Activated naive CD8-positive, alpha-beta T cell treated with anti-CD3 and anti-CD28 coated beads for 36 hours (primary cell): ENCODE measurements at regions not wholly inside any gene's neighbourhood (a gene's known extent, or its start where the extent isn't known, plus 50 kb on each side); places are given as distances from the start of the nearest gene placed in this dataset.
"Not testable (repeated sequence)": the region's sequence is repeated elsewhere in the genome, so short reads cannot be mapped to it uniquely, and the experiment has no call there.

ENCODE experiments used
- DNase-seq: peaks from one replicate; pipeline ENCODE4 v3.0.0; 2021
- H3K27ac Mint-ChIP-seq: one replicate; pipeline ENCODE4 v1.8.0; 2022; ENCODE audit warnings: mild to moderate bottlenecking, moderate library complexity, mixed read lengths
- H3K27me3 Mint-ChIP-seq: one replicate; pipeline ENCODE4 v1.8.0; 2022; ENCODE audit warnings: mild to moderate bottlenecking, mixed read lengths
- H3K36me3 Mint-ChIP-seq: one replicate; pipeline ENCODE4 v1.8.0; 2021; ENCODE audit warnings: mild to moderate bottlenecking, mixed read lengths
- H3K4me1 Mint-ChIP-seq: one replicate; pipeline ENCODE4 v1.8.0; 2021; ENCODE audit warnings: mixed read lengths
- H3K4me3 Mint-ChIP-seq: one replicate; pipeline ENCODE4 v1.8.0; 2022; ENCODE audit warnings: mild to moderate bottlenecking, moderate library complexity, mixed read lengths
- H3K9me3 Mint-ChIP-seq: one replicate; pipeline ENCODE4 v1.8.0; 2022; ENCODE audit warnings: mixed read lengths

GRCh38 chr2:224143526-224143925 lies 104.4 kb upstream of the SERPINE2 start:
- no peaks in the 10 kb centered on the region for H3K36me3 Mint-ChIP-seq
- H3K27ac Mint-ChIP-seq, result no peak overlapping the region
- H3K4me3 Mint-ChIP-seq, result no peak overlapping the region
- H3K27me3 Mint-ChIP-seq, result peaks cover 15% of the 10 kb centered on the region
- H3K4me1 Mint-ChIP-seq, result no peaks in the 10 kb centered on the region
- DNase-seq, result no peak
- H3K9me3 Mint-ChIP-seq, result no peaks in the 10 kb centered on the region

- no peak for DNase-seq
Observed at GRCh38 chr2:224142397-224143312, 103.6 kb upstream of the SERPINE2 start.

GRCh38 chr2:224141304-224141703 lies 102.2 kb upstream of the SERPINE2 start:
- no peak for DNase-seq
- H3K27ac Mint-ChIP-seq, result no peak overlapping the region
- H3K4me1 Mint-ChIP-seq, result no peaks in the 10 kb centered on the region
- H3K9me3 Mint-ChIP-seq, result no peaks in the 10 kb centered on the region
- peaks cover 12% of the 10 kb centered on the region for H3K27me3 Mint-ChIP-seq
- no peak overlapping the region for H3K4me3 Mint-ChIP-seq
- no peaks in the 10 kb centered on the region for H3K36me3 Mint-ChIP-seq

More at GRCh38 chr2:224142397-224143312, 103.6 kb upstream of the SERPINE2 start:
- Mint-ChIP-seq H3K27me3 (peaks cover 15% of the 10 kb centered on the region), H3K4me1 (no peaks in the 10 kb centered on the region), H3K9me3 (no peaks in the 10 kb centered on the region), H3K27ac (no peak overlapping the region), H3K36me3 (no peaks in the 10 kb centered on the region), H3K4me3 (no peak overlapping the region)

- H3K27ac Mint-ChIP-seq, result no peak overlapping the region
- no peaks in the 10 kb centered on the region for H3K4me1 Mint-ChIP-seq
- DNase-seq, result no peak
- H3K4me3 Mint-ChIP-seq, result no peak overlapping the region
- no peaks in the 10 kb centered on the region for H3K36me3 Mint-ChIP-seq
- no peaks in the 10 kb centered on the region for H3K9me3 Mint-ChIP-seq
- H3K27me3 Mint-ChIP-seq, result peaks cover 10% of the 10 kb centered on the region
Observed at GRCh38 chr2:224137208-224137607, 98.1 kb upstream of the SERPINE2 start.

- Mint-ChIP-seq H3K36me3 (no peaks in the 10 kb centered on the region), H3K27me3 (peaks cover 5% of the 10 kb centered on the region), H3K27ac (no peak overlapping the region), H3K9me3 (no peaks in the 10 kb centered on the region), H3K4me3 (no peak overlapping the region), H3K4me1 (no peaks in the 10 kb centered on the region)
- no peak for DNase-seq
Observed at GRCh38 chr2:224136396-224136795, 97.3 kb upstream of the SERPINE2 start.

GRCh38 chr2:224135881-224136280 lies 96.8 kb upstream of the SERPINE2 start:
- peaks cover 5% of the 10 kb centered on the region for H3K27me3 Mint-ChIP-seq
- DNase-seq, result no peak
- no peaks in the 10 kb centered on the region for H3K4me1 Mint-ChIP-seq
- H3K27ac Mint-ChIP-seq, result no peak overlapping the region
- no peak overlapping the region for H3K4me3 Mint-ChIP-seq
- no peaks in the 10 kb centered on the region for H3K9me3 Mint-ChIP-seq
- H3K36me3 Mint-ChIP-seq, result no peaks in the 10 kb centered on the region

GRCh38 chr2:224134003-224134734 lies 95.1 kb upstream of the SERPINE2 start:
- H3K4me1 Mint-ChIP-seq, result no peaks in the 10 kb centered on the region
- no peak overlapping the region for H3K4me3 Mint-ChIP-seq
- peaks cover 9% of the 10 kb centered on the region for H3K27me3 Mint-ChIP-seq
- no peaks in the 10 kb centered on the region for H3K36me3 Mint-ChIP-seq
- DNase-seq, result no peak
- no peaks in the 10 kb centered on the region for H3K9me3 Mint-ChIP-seq
- H3K27ac Mint-ChIP-seq, result no peak overlapping the region

GRCh38 chr2:224133387-224133786 lies 94.3 kb upstream of the SERPINE2 start:
- DNase-seq, result no peak
- H3K27me3 Mint-ChIP-seq, result peaks cover 9% of the 10 kb centered on the region
- no peaks in the 10 kb centered on the region for H3K36me3 Mint-ChIP-seq
- H3K4me3 Mint-ChIP-seq, result no peak overlapping the region
- H3K9me3 Mint-ChIP-seq, result no peaks in the 10 kb centered on the region
- H3K27ac Mint-ChIP-seq, result no peak overlapping the region
- H3K4me1 Mint-ChIP-seq, result no peaks in the 10 kb centered on the region

GRCh38 chr2:224127871-224128501 lies 88.9 kb upstream of the SERPINE2 start:
- no peaks in the 10 kb centered on the region for H3K36me3 Mint-ChIP-seq
- H3K27me3 Mint-ChIP-seq, result peaks cover 9% of the 10 kb centered on the region
- no peak overlapping the region for H3K4me3 Mint-ChIP-seq
- DNase-seq, result no peak
- no peaks in the 10 kb centered on the region for H3K9me3 Mint-ChIP-seq
- no peaks in the 10 kb centered on the region for H3K4me1 Mint-ChIP-seq
- H3K27ac Mint-ChIP-seq, result no peak overlapping the region

GRCh38 chr2:224126440-224126839 lies 87.4 kb upstream of the SERPINE2 start:
- H3K9me3 Mint-ChIP-seq, result no peaks in the 10 kb centered on the region

GRCh38 chr2:224126003-224126402 lies 86.9 kb upstream of the SERPINE2 start:
- Mint-ChIP-seq H3K27ac (no peak overlapping the region), H3K4me1 (no peaks in the 10 kb centered on the region)

More at GRCh38 chr2:224126440-224126839, 87.4 kb upstream of the SERPINE2 start:
- no peaks in the 10 kb centered on the region for H3K4me1 Mint-ChIP-seq
- H3K4me3 Mint-ChIP-seq, result no peak overlapping the region
- H3K27ac Mint-ChIP-seq, result no peak overlapping the region
- H3K27me3 Mint-ChIP-seq, result peaks cover 9% of the 10 kb centered on the region
- DNase-seq, result no peak
- H3K36me3 Mint-ChIP-seq, result no peaks in the 10 kb centered on the region

GRCh38 chr2:224122542-224122941 lies 83.5 kb upstream of the SERPINE2 start:
- Mint-ChIP-seq H3K4me1 (no peaks in the 10 kb centered on the region), H3K27ac (no peak overlapping the region), H3K4me3 (no peak overlapping the region), H3K27me3 (peaks cover 8% of the 10 kb centered on the region), H3K9me3 (peaks cover 13% of the 10 kb centered on the region), H3K36me3 (no peaks in the 10 kb centered on the region)
- no peak for DNase-seq

More at GRCh38 chr2:224126003-224126402, 86.9 kb upstream of the SERPINE2 start:
- Mint-ChIP-seq H3K4me3 (no peak overlapping the region), H3K27me3 (peaks cover 9% of the 10 kb centered on the region), H3K9me3 (no peaks in the 10 kb centered on the region), H3K36me3 (no peaks in the 10 kb centered on the region)
- DNase-seq, result no peak

GRCh38 chr2:224121406-224122067 lies 82.5 kb upstream of the SERPINE2 start:
- Mint-ChIP-seq H3K36me3 (no peaks in the 10 kb centered on the region), H3K9me3 (peaks cover 18% of the 10 kb centered on the region), H3K4me1 (no peaks in the 10 kb centered on the region), H3K27me3 (peaks cover 18% of the 10 kb centered on the region), H3K27ac (no peak overlapping the region), H3K4me3 (no peak overlapping the region)
- DNase-seq, result no peak

- DNase-seq, result no peak
- no peak overlapping the region for H3K27ac Mint-ChIP-seq
- peaks cover 20% of the 10 kb centered on the region for H3K27me3 Mint-ChIP-seq
- no peaks in the 10 kb centered on the region for H3K36me3 Mint-ChIP-seq
- peaks cover 18% of the 10 kb centered on the region for H3K9me3 Mint-ChIP-seq
- no peak overlapping the region for H3K4me3 Mint-ChIP-seq
- no peaks in the 10 kb centered on the region for H3K4me1 Mint-ChIP-seq
Observed at GRCh38 chr2:224120986-224121385, 81.9 kb upstream of the SERPINE2 start.

- H3K4me1 Mint-ChIP-seq, H3K27ac Mint-ChIP-seq: not testable (repeated sequence)
Observed at GRCh38 chr2:224119846-224120245, 80.8 kb upstream of the SERPINE2 start.

More at GRCh38 chr2:224119846-224120245, 80.8 kb upstream of the SERPINE2 start:
- not testable (repeated sequence) for H3K4me3 Mint-ChIP-seq, DNase-seq, H3K36me3 Mint-ChIP-seq
- Mint-ChIP-seq H3K9me3 (peaks cover 21% of the 10 kb centered on the region), H3K27me3 (peaks cover 21% of the 10 kb centered on the region)
